Common myeloid progenitor, CD34-positive (primary cell): ENCODE measurements at regions not wholly inside any gene's neighbourhood (a gene's known extent, or its start where the extent isn't known, plus 50 kb on each side); places are given as distances from the start of the nearest gene placed in this dataset.
A peak's percentile ranks its signal among the peaks of the same experiment; 100 is the strongest.

Experiments
- CTCF ChIA-PET: fragments of 350-600 bp; sonication (Branson Sonifier 250); formaldehyde crosslinking; loops from one replicate; lab custom pipeline; 2021; ENCODE audit warnings: antibody characterized with exemption; lab: Charles Lee
- POLR2A ChIA-PET: fragments of 350-600 bp; sonication (Branson Sonifier 250); formaldehyde crosslinking; loops from one replicate; lab custom pipeline; 2021; ENCODE audit warnings: antibody characterized with exemption; lab: Charles Lee
- DNase-seq, 3 donors: peaks; one replicate each; pipeline versions ENCODE4 v3.0.0 to v3.0.0-alpha.2; 2013
- H3K27ac ChIP-seq, 2 experiments: 1 replicate in 1 of 2; 2 replicates in 1 of 2; pipeline ENCODE4 v1.7.0; 2013; ENCODE audit warnings: inconsistent platforms in 2 of 2, low read length in 2 of 2, mild to moderate bottlenecking in 2 of 2, low read depth in 1 of 2, moderate library complexity in 1 of 2; ENCODE audit not compliant: severe bottlenecking in 2 of 2, insufficient read depth in 1 of 2, poor library complexity in 1 of 2
- H3K27me3 ChIP-seq, 5 experiments: replicated peaks in 2 of 5; 1 replicate in 3 of 5; 2 replicates in 2 of 5; pipeline versions ENCODE4 v1.6.1 to v1.7.0; 2013; ENCODE audit warnings: low read length in 4 of 5, mild to moderate bottlenecking in 2 of 5, moderate library complexity in 2 of 5, inconsistent platforms in 1 of 5; ENCODE audit not compliant: insufficient read depth in 5 of 5, control insufficient read depth in 4 of 5
- H3K36me3 ChIP-seq, 4 experiments: 1 replicate in 2 of 4; 2 replicates in 2 of 4; pipeline versions ENCODE4 v1.6.1 to v1.7.0; 2013; ENCODE audit warnings: low read length in 3 of 4, control low read depth in 1 of 4, mild to moderate bottlenecking in 1 of 4; ENCODE audit not compliant: control insufficient read depth in 4 of 4, insufficient read depth in 4 of 4
- H3K4me1 ChIP-seq, 4 experiments: 1 replicate in 3 of 4; 2 replicates in 1 of 4; pipeline versions ENCODE4 v1.6.1 to v1.7.1; 2013; ENCODE audit warnings: low read length in 3 of 4, mild to moderate bottlenecking in 3 of 4, control low read depth in 1 of 4, inconsistent platforms in 1 of 4, moderate library complexity in 1 of 4; ENCODE audit not compliant: control insufficient read depth in 4 of 4, insufficient read depth in 4 of 4; ENCODE audit errors: control extremely low read depth in 1 of 4
- H3K4me3 ChIP-seq, 7 experiments: 1 replicate in 4 of 7; 2 replicates in 3 of 7; pipeline versions ENCODE4 v1.5.1 to v1.7.0; 2013; ENCODE audit warnings: mild to moderate bottlenecking in 7 of 7, low read length in 6 of 7, moderate library complexity in 6 of 7, inconsistent platforms in 2 of 7, low read depth in 2 of 7, control low read depth in 1 of 7; ENCODE audit not compliant: insufficient read depth in 4 of 7, control insufficient read depth in 1 of 7; ENCODE audit errors: extremely low read depth in 1 of 7
- H3K9me3 ChIP-seq, 5 experiments: 1 replicate in 4 of 5; 2 replicates in 1 of 5; pipeline versions ENCODE4 v1.6.1 to v1.7.1; 2013; ENCODE audit warnings: low read length in 4 of 5, mild to moderate bottlenecking in 2 of 5, inconsistent platforms in 1 of 5, low read depth in 1 of 5, moderate library complexity in 1 of 5; ENCODE audit not compliant: control insufficient read depth in 4 of 5, insufficient read depth in 2 of 5; ENCODE audit errors: control extremely low read depth in 1 of 5
- WGBS: methylation state at CpG from one replicate; pipeline ENCODE4 v1.1.5; 2013; ENCODE audit not compliant: insufficient coverage; 5-methylcytosine and 5-hydroxymethylcytosine counted together

DNA sequence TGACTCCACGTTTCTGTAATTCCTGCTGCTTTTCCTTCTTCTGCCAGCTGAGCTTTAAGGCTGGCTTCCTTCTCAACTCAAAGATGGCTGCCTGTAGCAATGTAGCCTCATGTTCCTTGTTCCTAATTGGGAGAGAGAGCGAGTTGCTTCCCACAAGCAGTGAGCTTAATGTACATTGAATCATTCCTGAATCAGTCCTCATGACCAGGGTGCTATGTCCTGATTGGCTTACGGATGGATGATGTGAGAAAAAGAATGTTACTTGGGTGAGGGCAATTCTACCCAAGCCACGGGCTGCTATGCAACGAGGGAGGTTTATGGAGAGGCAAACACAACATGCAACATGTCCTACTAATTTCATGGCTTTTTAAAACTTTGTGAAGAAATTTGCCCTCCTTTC, 356.2 kb downstream of the RASEF start:
- Histone ChIP-seq H3K9me3 (no peaks in the 10 kb centered on the region), H3K4me1 (no peaks in the 10 kb centered on the region), H3K36me3 (no peaks in the 10 kb centered on the region), H3K27ac (no peak overlapping the region), H3K4me3 (no peak overlapping the region), H3K27me3 (no peaks in the 10 kb centered on the region)
- POLR2A ChIA-PET: no interaction called here
- DNase-seq: no peak
- WGBS: 83% methylated on average over 3 of the region's 5 CpGs
- CTCF ChIA-PET: no interaction called here

DNA sequence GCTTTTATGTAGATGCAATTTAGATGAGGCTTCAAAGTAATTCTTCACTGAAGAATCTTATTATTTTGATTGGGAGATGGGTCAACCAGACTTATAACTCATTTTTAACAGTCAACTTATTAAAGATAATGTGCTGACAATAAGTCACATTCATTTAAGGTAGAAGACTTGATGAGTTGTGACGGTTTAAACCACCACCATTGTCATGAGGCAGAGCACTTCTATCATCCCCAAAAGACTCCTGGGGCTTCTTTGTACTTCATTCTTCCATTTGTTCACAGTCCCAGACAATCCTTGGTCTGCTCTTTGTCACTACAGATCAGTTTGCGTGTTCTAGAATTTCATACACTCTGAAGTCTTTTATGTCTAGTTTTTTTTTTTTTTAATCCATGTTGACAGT, 346.1 kb downstream of the RASEF start:
- 100% methylated on average over 1 of the region's 2 CpGs for WGBS
- no peak for DNase-seq

DNA sequence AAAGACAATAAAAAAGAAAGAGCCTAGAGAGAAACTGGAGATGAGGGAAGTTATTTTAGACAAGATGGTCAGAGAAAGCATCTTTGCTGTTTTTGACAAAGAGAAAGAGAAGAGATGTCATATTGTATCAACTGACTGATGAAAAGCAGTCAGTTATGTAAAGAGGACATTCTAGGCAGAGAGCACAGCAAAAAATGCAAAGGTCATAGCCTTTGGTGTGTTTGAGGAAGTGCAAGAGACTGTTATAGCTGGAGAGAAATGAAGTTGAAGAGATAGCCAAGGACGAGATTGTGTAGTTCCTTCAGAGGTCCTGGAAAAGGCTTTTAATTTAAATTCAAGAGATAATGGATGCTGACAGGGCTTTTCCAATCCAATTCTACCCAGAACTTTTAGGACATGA, 342.4 kb downstream of the RASEF start:
- no peaks in the 10 kb centered on the region for H3K36me3 ChIP-seq
- WGBS: 60% methylated on average over 1 of the region's 1 CpG
- no peak overlapping the region for H3K4me3 ChIP-seq
- peaks cover 0 to 6% (median 0%) of the 10 kb centered on the region in 4 experiments for H3K4me1 ChIP-seq
- ChIA-PET POLR2A (no interaction called here), CTCF (no interaction called here)
- DNase-seq: peak in 1 of 3 donors; percentile 15
- H3K27me3 ChIP-seq: no peaks in the 10 kb centered on the region
- H3K9me3 ChIP-seq: peaks cover 0 to 5% (median 2%) of the 10 kb centered on the region in 5 experiments
- no peak overlapping the region for H3K27ac ChIP-seq

More for the DNA sequence above, 346.1 kb downstream of the RASEF start:
- H3K9me3 ChIP-seq: peaks cover 0 to 17% (median 7%) of the 10 kb centered on the region in 5 experiments
- H3K27me3 ChIP-seq: no peaks in the 10 kb centered on the region
- ChIA-PET CTCF (no interaction called here), POLR2A (no interaction called here)
- H3K36me3 ChIP-seq: no peaks in the 10 kb centered on the region
- no peak overlapping the region for H3K27ac ChIP-seq
- H3K4me1 ChIP-seq: peaks cover 0 to 6% (median 0%) of the 10 kb centered on the region in 4 experiments
- H3K4me3 ChIP-seq: no peak overlapping the region

DNA sequence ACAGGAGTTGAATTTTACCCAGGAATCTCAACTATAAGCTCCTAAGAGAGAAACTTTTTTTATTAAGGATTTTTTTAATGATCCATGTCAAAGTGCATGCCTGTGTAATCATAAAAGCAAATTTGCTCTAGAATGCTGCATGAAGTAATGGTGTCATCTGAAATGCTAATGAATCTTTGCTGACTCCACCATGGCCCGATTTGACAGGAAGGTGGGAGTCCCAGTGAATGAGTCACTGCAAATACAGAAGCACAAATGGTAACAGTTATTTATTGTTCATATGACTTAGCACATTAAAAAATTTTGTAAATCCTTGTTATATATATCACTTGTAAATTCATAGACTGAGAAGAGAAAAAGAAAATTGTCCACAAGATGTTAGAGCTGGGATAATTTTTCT, 341.3 kb downstream of the RASEF start:
- Histone ChIP-seq H3K27ac (no peak overlapping the region), H3K36me3 (no peaks in the 10 kb centered on the region), H3K4me3 (no peak overlapping the region), H3K27me3 (no peaks in the 10 kb centered on the region), H3K4me1 (peaks cover 0 to 9% (median 0%) of the 10 kb centered on the region in 4 experiments), H3K9me3 (peaks cover 0 to 5% (median 2%) of the 10 kb centered on the region in 5 experiments)
- DNase-seq: peak in 2 of 3 donors; percentile 54 to 67
- no CpG with 5 or more reads among the region's 1 CpG for whole genome bisulfite sequencing
- ChIA-PET CTCF (no interaction called here), POLR2A (no interaction called here)

DNA sequence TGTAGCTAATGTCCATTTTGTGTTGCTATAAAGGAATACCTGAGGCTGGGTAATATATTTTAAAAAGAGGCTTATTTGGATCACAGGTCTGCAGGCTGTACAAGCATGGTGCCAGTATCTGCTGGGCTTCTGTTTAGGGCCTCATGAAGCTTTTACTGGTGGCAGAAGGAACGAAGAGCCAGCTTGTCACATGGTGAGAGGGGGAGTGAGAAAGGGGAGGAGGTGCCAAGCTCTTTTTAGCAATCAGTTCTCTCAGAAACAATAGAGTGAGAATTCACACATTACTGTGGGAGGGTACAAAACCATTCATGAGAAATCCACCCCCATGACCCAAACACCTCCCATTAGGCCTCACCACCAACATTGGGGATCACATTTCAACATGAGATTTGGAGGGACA, 340.9 kb downstream of the RASEF start:
- Histone ChIP-seq H3K27ac (no peak overlapping the region), H3K27me3 (no peaks in the 10 kb centered on the region), H3K36me3 (no peaks in the 10 kb centered on the region), H3K4me1 (peaks cover 0 to 12% (median 0%) of the 10 kb centered on the region in 4 experiments), H3K4me3 (no peak overlapping the region), H3K9me3 (peaks cover 0 to 5% (median 2%) of the 10 kb centered on the region in 5 experiments)
- WGBS: no CpG with 5 or more reads among the region's 1 CpG
- ChIA-PET POLR2A (no interaction called here), CTCF (no interaction called here)
- DNase-seq: no peak

DNA sequence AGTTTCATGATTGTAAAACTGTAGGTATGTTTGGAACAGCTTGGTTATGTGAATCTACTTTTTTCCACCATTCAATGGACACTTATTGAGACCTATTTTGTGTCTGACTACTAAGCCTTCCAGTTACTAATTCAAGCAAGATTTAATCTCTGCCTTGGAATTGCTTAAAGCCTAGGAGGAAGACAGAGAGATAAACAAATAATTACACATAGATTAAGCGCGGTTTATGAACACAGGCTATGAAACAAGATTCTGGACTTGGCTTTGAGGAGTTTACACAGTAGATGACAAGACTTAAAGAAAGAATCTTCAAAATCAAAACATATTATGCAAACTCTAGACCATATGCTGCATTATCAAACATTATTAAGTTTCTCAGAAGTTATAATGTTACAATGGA, 340.4 kb downstream of the RASEF start:
- ChIA-PET POLR2A (no interaction called here), CTCF (no interaction called here)
- Histone ChIP-seq H3K36me3 (no peaks in the 10 kb centered on the region), H3K9me3 (peaks cover 0 to 5% (median 2%) of the 10 kb centered on the region in 5 experiments), H3K27me3 (no peaks in the 10 kb centered on the region), H3K4me1 (peaks cover 0 to 12% (median 0%) of the 10 kb centered on the region in 4 experiments), H3K27ac (no peak overlapping the region), H3K4me3 (no peak overlapping the region)
- no CpG with 5 or more reads among the region's 2 CpGs for WGBS
- no peak for DNase-seq

DNA sequence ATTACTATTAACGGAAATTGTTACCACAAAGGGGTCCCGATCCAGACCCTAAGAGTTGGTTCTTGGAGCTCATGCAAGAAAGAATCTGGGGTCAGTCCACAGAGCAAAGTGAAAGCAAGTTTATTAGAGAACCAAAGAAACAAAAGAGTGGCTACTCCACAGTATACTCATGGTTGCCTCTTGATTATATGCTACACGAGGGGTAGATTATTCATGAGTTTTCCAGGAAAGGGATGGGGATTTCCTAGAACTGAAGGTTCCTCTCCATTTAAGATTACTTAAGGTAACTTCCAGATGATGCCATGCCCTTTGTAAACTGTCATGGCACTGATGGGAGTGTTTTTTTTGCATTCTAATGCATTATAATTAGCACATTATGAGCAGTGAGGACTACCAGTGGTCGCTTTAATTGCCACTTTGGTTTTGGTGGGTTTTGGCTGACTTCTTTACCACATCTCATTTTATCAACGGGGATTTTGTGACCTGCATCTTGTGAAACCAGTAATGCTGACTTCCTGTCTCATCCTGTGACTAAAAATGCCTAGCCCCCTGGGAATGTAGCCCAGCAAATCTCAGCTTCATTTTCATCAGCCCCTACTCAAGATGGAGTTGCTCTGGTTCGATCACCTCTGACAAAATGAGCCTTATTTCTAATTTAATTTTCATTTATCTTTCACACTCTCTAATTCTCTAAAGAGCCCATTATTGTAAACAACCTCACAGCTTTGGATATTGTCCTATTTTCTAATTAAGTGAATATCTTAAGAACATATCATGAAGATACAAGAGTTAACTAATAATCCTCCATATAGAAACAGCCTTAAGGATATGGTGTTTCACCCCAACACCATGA, 336.3 kb downstream of the RASEF start:
- ChIA-PET POLR2A (no interaction called here), CTCF (no interaction called here)
- WGBS: 65% methylated on average over 5 of the region's 6 CpGs
- H3K4me1 ChIP-seq: peaks cover 0 to 6% (median 0%) of the 10 kb centered on the region in 4 experiments
- H3K27me3 ChIP-seq: no peaks in the 10 kb centered on the region
- no peak overlapping the region for H3K27ac ChIP-seq
- H3K9me3 ChIP-seq: no peaks in the 10 kb centered on the region
- H3K36me3 ChIP-seq: no peaks in the 10 kb centered on the region
- DNase-seq: no peak
- no peak overlapping the region for H3K4me3 ChIP-seq
